Aorta (tissue), 5 donors: ENCODE measurements at regions not wholly inside any gene's neighbourhood (a gene's known extent, or its start where the extent isn't known, plus 50 kb on each side); places are given as distances from the start of the nearest gene placed in this dataset.

Experiments used
- ATAC-seq: fragments of 200-7000 bp; cut with Tn5 transposase; one replicate; pipeline ENCODE4 v1.9.1; 2022; ENCODE audit warnings: moderate library complexity; ENCODE audit not compliant: low FRiP score
- DNase-seq, 2 donors: peaks; one replicate each; pipeline ENCODE4 v3.0.0-alpha.2; 2020
- H3K27ac ChIP-seq, 2 donors: one replicate each; pipeline ENCODE4 v1.5.1; 2013; ENCODE audit warnings: low read length in 2 of 2, mild to moderate bottlenecking in 2 of 2, moderate library complexity in 2 of 2, control low read depth in 1 of 2, inconsistent platforms in 1 of 2, low read depth in 1 of 2
- H3K27me3 ChIP-seq, 2 donors: one replicate each; pipeline ENCODE4 v1.6.1; 2013; ENCODE audit warnings: control low read depth in 1 of 2, low read length in 1 of 2, mild to moderate bottlenecking in 1 of 2, moderate library complexity in 1 of 2; ENCODE audit not compliant: insufficient read depth in 2 of 2, control insufficient read depth in 1 of 2
- H3K36me3 ChIP-seq, 2 donors: one replicate each; pipeline ENCODE4 v1.6.1; 2013; ENCODE audit warnings: control low read depth in 1 of 2, low read length in 1 of 2, mild to moderate bottlenecking in 1 of 2; ENCODE audit not compliant: insufficient read depth in 2 of 2, control insufficient read depth in 1 of 2
- H3K4me1 ChIP-seq, 2 donors: one replicate each; pipeline ENCODE4 v1.6.1; 2013; ENCODE audit warnings: low read length in 2 of 2, control low read depth in 1 of 2, mild to moderate bottlenecking in 1 of 2, moderate library complexity in 1 of 2; ENCODE audit not compliant: insufficient read depth in 2 of 2, control insufficient read depth in 1 of 2
- H3K4me3 ChIP-seq, 2 donors: one replicate each; pipeline ENCODE4 v1.5.1; 2013; ENCODE audit warnings: low read length in 2 of 2, control low read depth in 1 of 2, mild to moderate bottlenecking in 1 of 2
- H3K9me3 ChIP-seq: one replicate; pipeline ENCODE4 v1.6.1; 2013; ENCODE audit warnings: mild to moderate bottlenecking, low read length; ENCODE audit not compliant: control insufficient read depth
- WGBS, 2 donors: extraction: QIAGEN DNeasy Blood & Tissue Kit; methylation state at CpG; one replicate each; pipeline ENCODE4 v1.1.7; 2013; 5-methylcytosine and 5-hydroxymethylcytosine counted together
- intact Hi-C, 2 donors: fragments of 100-400 bp; cut with DNase I; formaldehyde crosslinking; loops; one replicate each; pipeline versions ENCODE4 v1.14.2 to v1.15.0; 2022
- donor health status: healthy with polysubstance abuse.
- donor health status: Bipolar disorder and iron deficiency.
- donor health status: DM: no; HTN: no; CAD: no.
- donor health status: DM: no; HTN: no; CAD: no.
- donor health status: DM: yes; HTN: yes; CAD: no.

GRCh38 chr9:111158999-111159398 lies 120.7 kb upstream of the LPAR1 start:
- H3K4me3 ChIP-seq: no peak overlapping the region
- no peak for DNase-seq
- no peak for ATAC-seq
- intact Hi-C loops: no loop called here
- no peaks in the 10 kb centered on the region for H3K27me3 ChIP-seq
- H3K9me3 ChIP-seq: no peaks in the 10 kb centered on the region
- no peaks in the 10 kb centered on the region for H3K36me3 ChIP-seq
- H3K27ac ChIP-seq: no peak overlapping the region
- WGBS, 2 donors: 88 to 90% methylated on average over 2 of the region's 2 CpGs
- H3K4me1 ChIP-seq: no peaks in the 10 kb centered on the region

- intact Hi-C loops: no loop called here
- H3K27ac ChIP-seq: no peak overlapping the region
- H3K4me3 ChIP-seq: no peak overlapping the region
- H3K36me3 ChIP-seq: no peaks in the 10 kb centered on the region
- WGBS, 2 donors: 59% methylated on average over 1 of the region's 1 CpG
- ATAC-seq: no peak
- no peaks in the 10 kb centered on the region for H3K9me3 ChIP-seq
- H3K27me3 ChIP-seq: no peaks in the 10 kb centered on the region
- no peak for DNase-seq
- no peaks in the 10 kb centered on the region for H3K4me1 ChIP-seq
Observed at GRCh38 chr9:111158363-111158762, 120.1 kb upstream of the LPAR1 start.

- H3K4me3 ChIP-seq: no peak overlapping the region
- H3K27ac ChIP-seq: no peak overlapping the region
- 85 to 95% methylated on average over 1 of the region's 1 CpG for WGBS, 2 donors
- H3K9me3 ChIP-seq: no peaks in the 10 kb centered on the region
- H3K36me3 ChIP-seq: no peaks in the 10 kb centered on the region
- ATAC-seq: no peak
- intact Hi-C loops: no loop called here
- no peaks in the 10 kb centered on the region for H3K4me1 ChIP-seq
- DNase-seq: no peak
- H3K27me3 ChIP-seq: no peaks in the 10 kb centered on the region
Observed at GRCh38 chr9:111154081-111154562, 115.9 kb upstream of the LPAR1 start.

- WGBS, 2 donors: 83 to 89% methylated on average over 2 of the region's 2 CpGs
- intact Hi-C loops: no loop called here
Observed at GRCh38 chr9:111152614-111153406, 114.5 kb upstream of the LPAR1 start.

GRCh38 chr9:111151537-111151936 lies 113.3 kb upstream of the LPAR1 start:
- no peak for DNase-seq
- intact Hi-C loops: no loop called here
- no peaks in the 10 kb centered on the region for H3K36me3 ChIP-seq
- no peak for ATAC-seq
- 82 to 96% methylated on average over 1 of the region's 1 CpG for WGBS, 2 donors
- H3K9me3 ChIP-seq: no peaks in the 10 kb centered on the region
- no peaks in the 10 kb centered on the region for H3K27me3 ChIP-seq
- H3K27ac ChIP-seq: no peak overlapping the region
- H3K4me1 ChIP-seq: no peaks in the 10 kb centered on the region
- H3K4me3 ChIP-seq: no peak overlapping the region

More at GRCh38 chr9:111152614-111153406, 114.5 kb upstream of the LPAR1 start:
- no peaks in the 10 kb centered on the region for H3K9me3 ChIP-seq
- no peak for ATAC-seq
- no peak overlapping the region for H3K4me3 ChIP-seq
- no peaks in the 10 kb centered on the region for H3K4me1 ChIP-seq
- H3K36me3 ChIP-seq: no peaks in the 10 kb centered on the region
- no peak for DNase-seq
- no peak overlapping the region for H3K27ac ChIP-seq
- H3K27me3 ChIP-seq: no peaks in the 10 kb centered on the region

- intact Hi-C loops: no loop called here
Observed at GRCh38 chr9:111150181-111150580, 111.9 kb upstream of the LPAR1 start.

GRCh38 chr9:111149018-111149759 lies 110.9 kb upstream of the LPAR1 start:
- H3K9me3 ChIP-seq: no peaks in the 10 kb centered on the region
- no peak overlapping the region for H3K27ac ChIP-seq
- intact Hi-C loops: no loop called here
- H3K4me3 ChIP-seq: no peak overlapping the region
- DNase-seq: peak in 1 of 2 donors; percentile 45
- H3K4me1 ChIP-seq: no peaks in the 10 kb centered on the region
- no peaks in the 10 kb centered on the region for H3K27me3 ChIP-seq
- peak; percentile 56 for ATAC-seq
- H3K36me3 ChIP-seq: no peaks in the 10 kb centered on the region
- 80 to 89% methylated on average over 5 of the region's 5 CpGs for WGBS, 2 donors

More at GRCh38 chr9:111150181-111150580, 111.9 kb upstream of the LPAR1 start:
- Histone ChIP-seq H3K27ac (no peak overlapping the region), H3K9me3 (no peaks in the 10 kb centered on the region), H3K27me3 (no peaks in the 10 kb centered on the region), H3K4me1 (no peaks in the 10 kb centered on the region), H3K4me3 (no peak overlapping the region), H3K36me3 (no peaks in the 10 kb centered on the region)
- DNase-seq (no peak), ATAC-seq (no peak)
- 97 to 99% methylated on average over 2 of the region's 2 CpGs for WGBS, 2 donors

- no peak for ATAC-seq
- H3K27me3 ChIP-seq: no peaks in the 10 kb centered on the region
- no peak overlapping the region for H3K4me3 ChIP-seq
- H3K4me1 ChIP-seq: no peaks in the 10 kb centered on the region
- intact Hi-C loops: no loop called here
- H3K36me3 ChIP-seq: no peaks in the 10 kb centered on the region
- H3K27ac ChIP-seq: no peak overlapping the region
- H3K9me3 ChIP-seq: no peaks in the 10 kb centered on the region
- DNase-seq: no peak
- WGBS, 2 donors: 75 to 77% methylated on average over 10 of the region's 10 CpGs
Observed at GRCh38 chr9:111148052-111149017, 110.1 kb upstream of the LPAR1 start.
